Endothelial cell of umbilical vein (primary cell): ENCODE measurements at regions not wholly inside any gene's neighbourhood (a gene's known extent, or its start where the extent isn't known, plus 50 kb on each side); places are given as distances from the start of the nearest gene placed in this dataset.

Experiments used
- BruUV-seq: library from RNA; stranded (reverse); fragments of 400-500 nt; replicated peaks from 2 replicates; lab custom pipeline; 2021; lab: Mats Ljungman, UMichigan
- CTCF ChIA-PET: fragments of 300-600, 350-600 bp; sonication (Branson Sonifier 250); formaldehyde crosslinking; loops from one replicate; lab custom pipeline; 2021; ENCODE audit warnings: antibody characterized with exemption, inconsistent platforms; lab: Charles Lee
- POLR2A ChIA-PET: fragments of 300-600, 350-600 bp; sonication (Branson Sonifier 250); formaldehyde crosslinking; loops from one replicate; lab custom pipeline; 2021; ENCODE audit warnings: antibody characterized with exemption, inconsistent platforms; lab: Charles Lee
- DNase-seq: peaks from one replicate; pipeline ENCODE4 v3.0.0-alpha.2; 2011; ENCODE audit warnings: low read depth, low spot score
- FAIRE-seq: peaks from 2 replicates; lab custom pipeline; 2011; peaks lifted over from hg19 to GRCh38; lab: Jason Lieb, UNC
- H2AFZ ChIP-seq: 2 replicates; pipeline ENCODE4 v1.6.0; 2012; ENCODE audit warnings: low read depth, low read length, control low read depth, inconsistent platforms
- H3K27ac ChIP-seq: 2 replicates; pipeline ENCODE4 v1.5.1; 2011; ENCODE audit warnings: low read depth, mild to moderate bottlenecking, control low read depth, low read length, moderate library complexity; ENCODE audit not compliant: insufficient read depth
- H3K27me3 ChIP-seq, 2 experiments: 2 replicates each; pipeline versions ENCODE4 v1.6.0 to v1.6.1; 2011; ENCODE audit warnings: low read length in 2 of 2, mixed read lengths in 1 of 2; ENCODE audit not compliant: control insufficient read depth in 2 of 2, insufficient read depth in 2 of 2
- H3K36me3 ChIP-seq, 2 experiments: 2 replicates in 1 of 2; 3 replicates in 1 of 2; pipeline ENCODE4 v1.5.1; 2011; ENCODE audit warnings: low read length in 2 of 2, mild to moderate bottlenecking in 1 of 2, moderate library complexity in 1 of 2; ENCODE audit not compliant: control insufficient read depth in 2 of 2, insufficient read depth in 2 of 2; ENCODE audit errors: extremely low read depth in 1 of 2
- H3K4me1 ChIP-seq: 3 replicates; pipeline ENCODE4 v1.5.1; 2011; ENCODE audit warnings: mild to moderate bottlenecking, low read length; ENCODE audit not compliant: control insufficient read depth, insufficient read depth; ENCODE audit errors: extremely low read depth
- H3K4me2 ChIP-seq: 2 replicates; pipeline ENCODE4 v1.6.1; 2011; ENCODE audit warnings: low read length, control low read depth, mixed read lengths; ENCODE audit not compliant: insufficient read depth
- H3K4me3 ChIP-seq, 3 experiments: fragments of 200-600 bp in 1 of 3; sonication (generic), shearing (Covaris generic) in 1 of 3; replicated peaks in 1 of 3; 2 replicates each; pipeline ENCODE4 v1.5.1; 2011 to 2016; ENCODE audit warnings: control low read depth in 3 of 3, low read length in 3 of 3, mild to moderate bottlenecking in 2 of 3, inconsistent platforms in 1 of 3, low read depth in 1 of 3, moderate library complexity in 1 of 3; ENCODE audit not compliant: insufficient read depth in 1 of 3
- H3K79me2 ChIP-seq: 2 replicates; pipeline ENCODE4 v1.6.0; 2012; ENCODE audit warnings: low read length, inconsistent platforms; ENCODE audit not compliant: control insufficient read depth, insufficient read depth
- H3K9ac ChIP-seq: replicated peaks from 2 replicates; pipeline ENCODE3; 2011; ENCODE audit warnings: low read length, control low read depth; ENCODE audit not compliant: insufficient read depth; ENCODE audit errors: extremely low read depth
- H3K9me1 ChIP-seq: replicated peaks from 3 replicates; pipeline ENCODE4 v1.6.0; 2011; ENCODE audit warnings: mild to moderate bottlenecking, low read length; ENCODE audit not compliant: control insufficient read depth, insufficient read depth; ENCODE audit errors: extremely low read depth
- H3K9me3 ChIP-seq: replicated peaks from 2 replicates; pipeline ENCODE4 v1.5.1; 2012; ENCODE audit warnings: low read length, inconsistent platforms; ENCODE audit not compliant: control insufficient read depth, insufficient read depth
- H4K20me1 ChIP-seq: replicated peaks from 2 replicates; pipeline ENCODE3; 2011; ENCODE audit warnings: mild to moderate bottlenecking, low read length; ENCODE audit not compliant: control insufficient read depth, insufficient read depth; ENCODE audit errors: extremely low read depth
- CTCF ChIP-seq, 2 donors: IDR thresholded peaks; 1 replicate in 1 of 2; 2 replicates in 1 of 2; pipeline ENCODE4 v1.5.1; 2011; ENCODE audit warnings: low read length in 2 of 2, mild to moderate bottlenecking in 2 of 2, moderate library complexity in 2 of 2, control low read depth in 1 of 2, inconsistent platforms in 1 of 2, low read depth in 1 of 2; ENCODE audit not compliant: insufficient read depth in 1 of 2; ENCODE audit errors: extremely low read depth in 1 of 2
- GATA2 ChIP-seq: IDR thresholded peaks from 2 replicates; pipeline ENCODE4 v1.7.0; 2011; ENCODE audit warnings: low read depth, mild to moderate bottlenecking, moderate library complexity, mixed read lengths, low read length; ENCODE audit not compliant: insufficient read length, insufficient read depth
- POLR2A ChIP-seq: IDR thresholded peaks from 2 replicates; pipeline ENCODE4 v1.6.1; 2012; ENCODE audit warnings: low read depth, mild to moderate bottlenecking, control low read depth, low read length
- POLR2AphosphoS5 ChIP-seq: IDR thresholded peaks from 2 replicates; pipeline ENCODE4 v1.6.1; 2012; ENCODE audit warnings: low read depth, mild to moderate bottlenecking, control low read depth, low read length, moderate library complexity; ENCODE audit not compliant: insufficient read depth
- dilution Hi-C: fragments of 300-500 bp; cut with MboI; formaldehyde crosslinking; loops from one replicate; pipeline ENCODE4 v1.15.0; 2019; ENCODE audit warnings: low sequenced_read_pairs; ENCODE audit not compliant: extremely low pct_ligation_motif_present
- intact Hi-C: fragments of 100-400 bp; cut with micrococcal nuclease; formaldehyde crosslinking; loops from one replicate; pipeline ENCODE4 v1.10.0; 2022

GRCh38 chr11:93089474-93090102, 108.2 kb downstream of the SLC36A4 start:
- H3K4me3 ChIP-seq, result no peak overlapping the region
- intact Hi-C loops (no loop called here), dilution Hi-C loops (no loop called here)
- no TSS peak for BruUV-seq
- no peaks in the 10 kb centered on the region for H3K9me3 ChIP-seq
- H4K20me1 ChIP-seq, result no peaks in the 10 kb centered on the region
- H3K9ac ChIP-seq, result no peak overlapping the region
- TF ChIP-seq CTCF (IDR thresholded peaks at IDR 0.05; ENCODE audit: extremely low read depth in 1 of 2, insufficient read depth in 1 of 2, low read depth in 1 of 2, low read length in 2 of 2) (peak in 1 of 2 donors; percentile 55), POLR2A (no peak), GATA2 (no peak), POLR2AphosphoS5 (no peak)
- H3K27me3 ChIP-seq, result no peaks in the 10 kb centered on the region
- H2AFZ ChIP-seq, result no peak overlapping the region
- H3K4me1 ChIP-seq, result no peaks in the 10 kb centered on the region
- FAIRE-seq (peak; percentile 70), DNase-seq (peak; percentile 50)
- H3K27ac ChIP-seq, result no peak overlapping the region
- ChIA-PET CTCF (interaction anchor here (0.8 to 2.1 kb wide), 8 partner anchors 9 to 147 kb away, joined by 3 to 14 read pairs (median 3); no protein-coding TSS in a partner anchor), POLR2A (no interaction called here)
- no peaks in the 10 kb centered on the region for H3K36me3 ChIP-seq
- H3K9me1 ChIP-seq, result no peaks in the 10 kb centered on the region
- H3K4me2 ChIP-seq, result no peak overlapping the region
- H3K79me2 ChIP-seq, result no peaks in the 10 kb centered on the region
